ENCODE measurements at regions not wholly inside any gene's neighbourhood (a gene's known extent, or its start where the extent isn't known, plus 50 kb on each side); places are given as distances from the start of the nearest gene placed in this dataset.

- peak; percentile 31 to 32 for DNase-seq (ENCODE audit: low read depth in 2 of 2)
Measured at GRCh38 chr7:32347244-32347828, 142.8 kb downstream of the LSM5 start.

- no peak for DNase-seq (ENCODE audit: low read depth in 2 of 2)
Measured at GRCh38 chr7:32346253-32346652, 143.9 kb downstream of the LSM5 start.

- DNase-seq (ENCODE audit: low read depth in 2 of 2) = no peak
Measured at GRCh38 chr7:32336726-32337125, 153.5 kb downstream of the LSM5 start.

GRCh38 chr7:32335107-32335506, 155.1 kb downstream of the LSM5 start:
- peak in 1 of 2 donors; percentile 57 for DNase-seq (ENCODE audit: low read depth in 2 of 2)

- no peak for DNase-seq (ENCODE audit: low read depth in 2 of 2)
Measured at GRCh38 chr7:32330602-32331001, 159.6 kb downstream of the LSM5 start.

- no peak for DNase-seq (ENCODE audit: low read depth in 2 of 2)
Measured at GRCh38 chr7:32326078-32326477, 164.1 kb downstream of the LSM5 start.

- DNase-seq (ENCODE audit: low read depth in 2 of 2) = no peak
Measured at GRCh38 chr7:32323712-32324111, 166.5 kb downstream of the LSM5 start.

GRCh38 chr7:32319012-32319382, 171.2 kb downstream of the LSM5 start:
- no peak for DNase-seq (ENCODE audit: low read depth in 2 of 2)

GRCh38 chr7:32318300-32319011, 171.7 kb downstream of the LSM5 start:
- DNase-seq (ENCODE audit: low read depth in 2 of 2) = no peak

- no peak for DNase-seq (ENCODE audit: low read depth in 2 of 2)
Measured at GRCh38 chr7:32316839-32317238, 173.3 kb downstream of the LSM5 start.

GRCh38 chr7:32314761-32315160, 175.4 kb downstream of the LSM5 start:
- DNase-seq (ENCODE audit: low read depth in 2 of 2) = no peak

- DNase-seq (ENCODE audit: low read depth in 2 of 2) = no peak
Measured at GRCh38 chr7:32301427-32301826, 188.8 kb downstream of the LSM5 start.

- no peak for DNase-seq (ENCODE audit: low read depth in 2 of 2)
Measured at GRCh38 chr7:32299133-32299702, 191.0 kb downstream of the LSM5 start.

- no peak for DNase-seq (ENCODE audit: low read depth in 2 of 2)
Measured at GRCh38 chr7:32298408-32299132, 191.6 kb downstream of the LSM5 start.

- no peak for DNase-seq (ENCODE audit: low read depth in 2 of 2)
Measured at GRCh38 chr7:32293833-32294232, 196.3 kb downstream of the LSM5 start.

GRCh38 chr7:32289651-32290414, 200.3 kb downstream of the LSM5 start:
- DNase-seq (ENCODE audit: low read depth in 2 of 2) = no peak

- no peak for DNase-seq (ENCODE audit: low read depth in 2 of 2)
Measured at GRCh38 chr7:32285698-32286097, 204.5 kb downstream of the LSM5 start.

- DNase-seq (ENCODE audit: low read depth in 2 of 2) = no peak
Measured at GRCh38 chr7:32283546-32283945, 206.6 kb downstream of the LSM5 start.

- DNase-seq (ENCODE audit: low read depth in 2 of 2) = no peak
Measured at GRCh38 chr7:32279500-32279899, 209.3 kb upstream of the PDE1C start.

GRCh38 chr7:32275216-32276009, 205.2 kb upstream of the PDE1C start:
- DNase-seq (ENCODE audit: low read depth in 2 of 2) = no peak

- DNase-seq (ENCODE audit: low read depth in 2 of 2) = no peak
Measured at GRCh38 chr7:32273297-32273696, 203.1 kb upstream of the PDE1C start.
